ENCODE measurements at regions not wholly inside any gene's neighbourhood (a gene's known extent, or its start where the extent isn't known, plus 50 kb on each side); places are given as distances from the start of the nearest gene placed in this dataset.
"Not testable (repeated sequence)": the region's sequence is repeated elsewhere in the genome, so short reads cannot be mapped to it uniquely, and the experiment has no call there.

GRCh38 chr12:30169839-30170591 is 386.3 kb upstream of the TMTC1 start:
- no peak for DNase-seq
- TF ChIP-seq GATA1 (IDR thresholded peaks at IDR 0.05; ENCODE audit: low read depth, low read length) = no peak
- TF ChIP-seq POLR2A (IDR thresholded peaks at IDR 0.05; ENCODE audit: low read length) = no peak

GRCh38 chr12:30166006-30166795 is 382.5 kb upstream of the TMTC1 start:
- no peak for DNase-seq
- TF ChIP-seq POLR2A (IDR thresholded peaks at IDR 0.05; ENCODE audit: low read length) (no peak), GATA1 (IDR thresholded peaks at IDR 0.05; ENCODE audit: low read depth, low read length) (no peak)

GRCh38 chr12:30164382-30165318 is 380.9 kb upstream of the TMTC1 start:
- TF ChIP-seq POLR2A (IDR thresholded peaks at IDR 0.05; ENCODE audit: low read length) (no peak), GATA1 (IDR thresholded peaks at IDR 0.05; ENCODE audit: low read depth, low read length) (no peak)
- DNase-seq = no peak

- not testable (repeated sequence) for DNase-seq
Observed at GRCh38 chr12:30156833-30157232, 373.1 kb upstream of the TMTC1 start.

GRCh38 chr12:30155001-30155730 is 371.4 kb upstream of the TMTC1 start:
- TF ChIP-seq GATA1 (IDR thresholded peaks at IDR 0.05; ENCODE audit: low read depth, low read length) = no peak
- no peak for TF ChIP-seq POLR2A (IDR thresholded peaks at IDR 0.05; ENCODE audit: low read length)
- DNase-seq = no peak

- TF ChIP-seq GATA1 (IDR thresholded peaks at IDR 0.05; ENCODE audit: low read depth, low read length) = no peak
- no peak for TF ChIP-seq POLR2A (IDR thresholded peaks at IDR 0.05; ENCODE audit: low read length)
- DNase-seq = no peak
Observed at GRCh38 chr12:30153981-30154380, 370.2 kb upstream of the TMTC1 start.

GRCh38 chr12:30152705-30153104 is 369.0 kb upstream of the TMTC1 start:
- TF ChIP-seq GATA1 (IDR thresholded peaks at IDR 0.05; ENCODE audit: low read depth, low read length) (no peak), POLR2A (IDR thresholded peaks at IDR 0.05; ENCODE audit: low read length) (no peak)
- no peak for DNase-seq

GRCh38 chr12:30151831-30152230 is 368.1 kb upstream of the TMTC1 start:
- TF ChIP-seq GATA1 (IDR thresholded peaks at IDR 0.05; ENCODE audit: low read depth, low read length) (no peak), POLR2A (IDR thresholded peaks at IDR 0.05; ENCODE audit: low read length) (no peak)
- DNase-seq = no peak

GRCh38 chr12:30146561-30146960 is 362.8 kb upstream of the TMTC1 start:
- no peak for TF ChIP-seq POLR2A (IDR thresholded peaks at IDR 0.05; ENCODE audit: low read length)
- TF ChIP-seq GATA1 (IDR thresholded peaks at IDR 0.05; ENCODE audit: low read depth, low read length) = no peak
- DNase-seq = no peak

GRCh38 chr12:30145684-30146032 is 361.9 kb upstream of the TMTC1 start:
- DNase-seq = no peak
- TF ChIP-seq GATA1 (IDR thresholded peaks at IDR 0.05; ENCODE audit: low read depth, low read length) = no peak
- TF ChIP-seq POLR2A (IDR thresholded peaks at IDR 0.05; ENCODE audit: low read length) = no peak

- DNase-seq = no peak
- TF ChIP-seq POLR2A (IDR thresholded peaks at IDR 0.05; ENCODE audit: low read length) (no peak), GATA1 (IDR thresholded peaks at IDR 0.05; ENCODE audit: low read depth, low read length) (no peak)
Observed at GRCh38 chr12:30144777-30145683, 361.3 kb upstream of the TMTC1 start.

- DNase-seq = no peak
- TF ChIP-seq GATA1 (IDR thresholded peaks at IDR 0.05; ENCODE audit: low read depth, low read length) (no peak), POLR2A (IDR thresholded peaks at IDR 0.05; ENCODE audit: low read length) (no peak)
Observed at GRCh38 chr12:30142301-30142700, 358.6 kb upstream of the TMTC1 start.
